Myocyte (in vitro differentiated cells): ENCODE measurements at regions not wholly inside any gene's neighbourhood (a gene's known extent, or its start where the extent isn't known, plus 50 kb on each side); places are given as distances from the start of the nearest gene placed in this dataset.
A peak's percentile ranks its signal among the peaks of the same experiment; 100 is the strongest.

Experiments used
- DNase-seq: peaks from one replicate; pipeline ENCODE4 v3.0.0-alpha.2; 2012; ENCODE audit warnings: low read depth

- no peak for DNase-seq
These were observed 73.3 kb downstream of the RFC3 start for GRCh38 chr13:33891196-33891742.

DNA sequence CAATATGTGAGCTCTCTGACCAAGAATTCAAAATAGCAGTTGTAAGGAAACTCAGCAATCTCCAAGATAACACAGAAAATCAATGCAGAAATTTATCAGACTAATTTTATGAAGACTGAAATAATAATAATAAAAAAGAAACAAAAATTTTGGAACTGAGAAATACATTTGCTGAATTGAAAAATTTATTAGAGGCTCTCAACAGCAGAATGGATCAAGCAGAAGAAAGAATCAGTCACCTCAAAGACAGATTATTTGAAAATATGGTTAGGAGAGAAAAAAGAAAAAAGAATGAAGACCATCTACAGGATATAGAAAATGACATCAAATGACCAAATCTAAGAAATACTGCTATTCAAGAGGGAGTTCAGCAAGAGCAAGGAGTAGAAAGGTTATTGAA lies 75.6 kb downstream of the RFC3 start:
- no peak for DNase-seq

DNA sequence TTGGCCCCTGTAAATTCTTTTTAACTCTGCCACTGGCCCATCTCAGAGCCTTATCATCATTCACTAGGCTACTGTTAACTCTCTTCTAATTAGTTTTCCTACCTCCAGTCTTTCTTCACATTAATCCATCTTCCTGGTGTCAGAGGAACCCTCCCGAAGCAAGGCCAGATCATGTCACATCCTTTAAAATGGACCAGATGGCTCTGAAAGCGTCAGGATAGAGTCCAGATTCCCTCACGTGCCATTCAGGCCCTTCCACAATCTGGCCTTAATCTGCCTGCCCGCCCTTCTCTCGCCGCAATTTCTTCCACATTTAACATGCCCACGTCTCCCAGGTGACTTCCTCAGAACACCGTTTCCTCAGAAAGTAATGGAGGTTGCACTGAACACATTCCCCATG lies 86.5 kb downstream of the RFC3 start:
- no peak for DNase-seq

GRCh38 chr13:33908116-33908515 lies 90.2 kb downstream of the RFC3 start:
- no peak for DNase-seq

GRCh38 chr13:33910255-33910654 lies 92.3 kb downstream of the RFC3 start:
- DNase-seq: peak; percentile 14

- DNase-seq: no peak
These were observed 93.6 kb downstream of the RFC3 start for GRCh38 chr13:33911521-33911920.

GRCh38 chr13:33913829-33914228 lies 95.9 kb downstream of the RFC3 start:
- DNase-seq: no peak

DNA sequence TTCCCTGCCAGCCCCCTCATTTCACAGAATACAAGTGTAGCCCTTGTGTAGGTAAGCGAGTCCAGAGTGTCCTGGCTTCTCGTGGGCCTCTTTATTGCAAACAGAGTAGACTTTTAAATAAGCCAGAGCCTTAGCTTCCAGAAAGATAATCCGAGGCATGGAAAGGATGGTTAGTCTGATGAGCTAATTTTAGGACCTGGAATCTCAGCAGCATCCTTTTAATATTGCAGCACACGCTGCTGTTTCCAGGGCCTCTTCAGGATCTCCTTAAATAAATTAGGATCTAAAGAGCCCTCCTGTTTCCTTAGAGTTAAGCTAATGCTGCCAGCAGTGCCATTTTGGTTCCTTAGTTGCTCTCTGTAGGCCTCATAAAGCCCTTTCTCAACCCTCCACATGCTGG lies 99.2 kb downstream of the RFC3 start:
- DNase-seq: no peak

DNA sequence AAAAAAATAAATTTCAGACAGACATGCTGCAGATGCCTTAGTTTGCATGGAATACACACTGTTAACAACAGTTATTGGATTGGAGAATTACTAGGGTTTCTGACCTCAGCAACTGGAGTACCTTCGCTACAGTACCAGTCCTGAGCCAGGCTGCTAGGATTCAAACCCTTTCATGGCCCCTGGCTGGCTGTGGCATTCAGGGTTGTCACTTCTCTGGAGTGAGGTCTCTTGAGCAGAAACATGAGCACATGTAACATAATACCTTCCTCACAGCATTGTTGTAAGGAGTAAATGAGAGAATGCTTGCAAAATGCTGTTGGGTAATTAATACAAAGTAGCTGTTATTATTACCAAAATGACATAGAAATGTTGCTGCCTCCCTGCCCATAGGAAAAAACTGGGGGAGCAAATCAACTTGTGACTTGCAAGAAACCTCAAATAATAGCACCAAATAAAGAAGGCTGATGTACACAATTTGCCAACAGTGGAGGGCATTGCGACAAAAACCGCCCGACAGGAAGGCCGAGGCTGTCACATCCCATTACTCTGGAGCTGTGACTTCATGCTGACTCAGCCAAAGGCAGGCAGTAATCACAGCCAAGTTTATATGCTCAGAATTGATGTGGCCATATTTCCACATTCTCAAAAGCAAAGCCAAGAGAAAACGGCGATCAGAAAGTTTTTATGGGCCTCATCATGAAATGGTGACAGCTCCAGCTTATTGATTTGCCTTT lies 100.4 kb downstream of the RFC3 start:
- DNase-seq: peak; percentile 58

DNA sequence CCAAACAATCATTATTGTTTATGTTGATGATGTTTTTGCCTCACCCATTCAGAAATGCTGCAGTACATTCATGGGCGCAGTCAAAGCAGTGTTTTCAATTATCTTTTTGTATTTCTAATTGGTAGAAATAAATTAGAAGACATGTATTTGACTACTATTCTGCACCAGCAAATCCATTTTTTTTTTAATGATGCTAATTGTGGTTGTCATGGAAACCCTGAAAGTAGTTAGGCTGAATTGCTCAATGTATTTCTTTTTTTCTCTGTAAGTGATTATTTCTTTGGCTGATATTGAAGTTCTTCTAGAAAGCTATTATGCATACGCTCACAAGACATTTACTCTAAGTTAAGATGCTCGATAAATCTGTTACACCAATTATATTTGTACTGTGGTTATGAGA lies 101.2 kb downstream of the RFC3 start:
- DNase-seq: no peak

DNA sequence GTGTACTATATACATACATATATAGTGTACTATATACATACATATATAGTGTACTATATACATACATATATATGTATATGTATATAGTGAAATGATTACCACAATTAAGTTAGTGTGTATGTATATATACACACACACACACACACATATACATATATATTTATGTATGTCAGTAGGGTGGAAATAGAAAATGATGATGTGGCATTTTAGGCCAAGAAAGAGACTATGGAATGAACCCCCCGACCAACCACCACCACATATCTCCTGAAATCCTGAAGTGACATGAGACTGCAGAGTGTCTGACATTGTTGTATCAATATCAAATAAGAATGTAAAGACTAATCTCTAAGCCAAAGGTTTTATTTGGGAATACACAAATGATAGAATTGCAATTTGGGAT lies 107.6 kb downstream of the RFC3 start:
- no peak for DNase-seq

GRCh38 chr13:33927315-33927714 lies 109.4 kb downstream of the RFC3 start:
- DNase-seq: peak; percentile 32

DNA sequence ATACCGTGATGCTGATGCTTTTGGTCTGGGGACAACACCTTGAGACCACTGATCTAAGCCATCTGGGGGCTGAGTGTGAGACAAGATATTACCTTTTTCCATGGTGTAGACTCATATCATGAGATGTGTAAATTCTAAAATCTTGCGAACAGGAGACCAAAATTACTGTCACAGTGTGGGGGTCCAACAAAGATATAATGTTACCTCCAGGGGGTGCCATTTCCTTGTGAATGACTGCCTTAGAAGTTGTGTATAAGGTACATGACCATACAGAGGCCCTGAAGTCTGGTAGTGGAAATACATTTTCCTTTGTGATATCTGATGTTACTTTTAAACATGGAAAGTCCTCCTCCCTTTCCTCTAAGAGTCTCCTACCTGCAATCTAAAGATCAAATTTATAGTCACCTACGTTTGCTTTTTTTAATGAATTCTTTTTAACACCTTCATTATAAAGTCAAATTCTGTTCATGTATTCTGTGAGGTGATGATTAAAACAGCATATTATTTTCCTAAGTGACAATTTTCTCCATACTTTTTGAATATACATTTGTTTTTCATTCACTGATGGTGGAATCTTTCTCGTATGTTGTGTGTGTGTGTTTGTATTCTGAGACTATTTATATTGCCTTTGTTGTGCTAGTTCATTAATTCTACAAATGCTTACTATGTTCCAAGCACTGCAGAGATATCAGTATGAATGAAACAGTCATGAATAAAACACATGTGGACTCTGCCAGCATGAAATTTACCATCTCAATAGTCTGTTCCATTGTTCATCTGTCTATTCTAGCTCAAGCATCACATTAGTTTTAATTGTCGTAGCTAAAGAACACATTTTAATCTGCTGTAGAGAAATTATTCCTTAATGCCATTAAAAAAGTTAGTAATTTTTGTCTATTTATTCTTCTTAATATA lies 113.7 kb downstream of the RFC3 start:
- peak; percentile 77 for DNase-seq

DNA sequence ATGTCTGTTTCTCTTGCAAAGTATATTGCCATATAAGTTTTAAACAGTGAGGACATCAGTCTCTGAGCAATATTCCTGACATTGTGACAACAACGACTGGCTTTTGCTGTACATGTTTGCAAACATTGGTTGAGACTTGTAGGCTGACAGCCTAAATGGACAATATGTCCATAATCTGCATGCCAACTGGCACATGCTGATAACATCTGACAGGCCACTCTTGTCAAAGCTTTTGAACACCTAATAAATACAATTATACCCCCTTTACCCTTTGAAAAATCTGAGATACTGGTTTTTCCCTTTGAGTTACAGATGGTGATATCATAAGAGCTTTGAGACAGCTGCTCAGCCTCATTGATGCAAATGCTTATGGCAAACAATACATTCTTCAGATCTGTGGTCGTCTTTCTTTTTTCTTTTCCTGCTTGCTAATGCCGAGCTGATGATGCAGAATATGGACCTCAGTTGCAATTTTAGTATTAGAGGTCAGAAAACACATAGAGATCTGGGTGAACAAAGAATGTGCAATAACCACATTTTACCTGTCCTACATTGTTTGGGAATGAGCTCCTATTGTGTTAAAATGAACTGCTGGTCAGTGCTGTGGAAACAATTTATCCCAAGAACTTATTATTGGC lies 114.9 kb downstream of the RFC3 start:
- DNase-seq: no peak

- DNase-seq: no peak
These were observed 115.9 kb downstream of the RFC3 start for GRCh38 chr13:33933810-33934209.

GRCh38 chr13:33934343-33934742 lies 116.4 kb downstream of the RFC3 start:
- DNase-seq: no peak

GRCh38 chr13:33934951-33935371 lies 117.0 kb downstream of the RFC3 start:
- no peak for DNase-seq

- DNase-seq: no peak
These were observed 118.0 kb downstream of the RFC3 start for GRCh38 chr13:33935969-33936368.

GRCh38 chr13:33937373-33938098 lies 119.6 kb downstream of the RFC3 start:
- no peak for DNase-seq

DNA sequence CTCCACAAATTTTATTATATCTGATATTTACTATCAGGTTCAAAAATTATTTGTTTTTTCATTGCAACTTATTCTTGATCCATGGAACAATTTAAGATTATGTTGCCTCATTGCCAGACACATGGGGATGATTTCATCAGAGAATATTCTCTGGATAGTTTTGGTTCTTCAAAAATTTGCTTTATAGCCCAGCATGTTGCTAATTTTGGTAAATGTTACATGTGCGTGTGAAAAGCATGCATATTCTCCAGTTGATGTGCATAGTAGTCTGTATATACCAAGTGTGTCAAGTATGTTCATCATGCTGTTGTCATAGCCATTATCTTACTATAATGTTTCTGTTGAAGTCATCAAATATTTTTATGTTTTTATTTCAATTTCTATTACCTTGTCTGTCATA lies 122.3 kb downstream of the RFC3 start:
- no peak for DNase-seq

- DNase-seq: peak; percentile 5
These were observed 122.9 kb downstream of the RFC3 start for GRCh38 chr13:33940898-33941297.
